H1 (cell line): ENCODE measurements at regions not wholly inside any gene's neighbourhood (a gene's known extent, or its start where the extent isn't known, plus 50 kb on each side); places are given as distances from the start of the nearest gene placed in this dataset.

ENCODE experiments used
- CTCF ChIA-PET: fragments of 300-600 bp; sonication (Branson Sonifier 250); formaldehyde crosslinking; loops from one replicate; lab custom pipeline; 2021; ENCODE audit not compliant: partially characterized antibody; lab: Charles Lee
- POLR2A ChIA-PET: fragments of 300-600 bp; sonication (Branson Sonifier 250); formaldehyde crosslinking; loops from one replicate; lab custom pipeline; 2021; ENCODE audit warnings: inconsistent platforms; ENCODE audit not compliant: partially characterized antibody; lab: Charles Lee
- DNase-seq, 2 experiments: peaks; one replicate each; pipeline versions ENCODE4 v3.0.0 to v3.0.0-alpha.2; 2010 to 2022; ENCODE audit warnings: low spot score in 2 of 2, low read depth in 1 of 2, mixed read lengths in 1 of 2
- FAIRE-seq: peaks from 2 replicates; lab custom pipeline; 2011; peaks lifted over from hg19 to GRCh38; lab: Jason Lieb, UNC
- H2AFZ ChIP-seq: 2 replicates; pipeline ENCODE4 v1.8.1; 2012; ENCODE audit warnings: low read length, inconsistent platforms
- H2AK5ac ChIP-seq: 2 replicates; pipeline ENCODE4 v1.6.1; 2013; ENCODE audit warnings: low read depth, low read length
- H2BK120ac ChIP-seq: replicated peaks from 2 replicates; pipeline ENCODE3; 2013; ENCODE audit warnings: low read depth, low read length, inconsistent platforms
- H2BK12ac ChIP-seq: 2 replicates; pipeline ENCODE4 v1.6.1; 2013; ENCODE audit warnings: low read depth, low read length
- H2BK15ac ChIP-seq: 2 replicates; pipeline ENCODE4 v1.6.1; 2013; ENCODE audit warnings: low read length
- H2BK20ac ChIP-seq: 2 replicates; pipeline ENCODE4 v1.6.1; 2013; ENCODE audit warnings: low read length
- H2BK5ac ChIP-seq: 2 replicates; pipeline ENCODE4 v1.6.1; 2013; ENCODE audit warnings: low read depth, low read length
- H3K14ac ChIP-seq: 2 replicates; pipeline ENCODE4 v1.6.1; 2013; ENCODE audit warnings: inconsistent platforms; ENCODE audit not compliant: insufficient read length
- H3K18ac ChIP-seq: 2 replicates; pipeline ENCODE4 v1.6.1; 2013; ENCODE audit warnings: low read length; ENCODE audit errors: extremely low read depth
- H3K23ac ChIP-seq: 2 replicates; pipeline ENCODE4 v1.6.1; 2013; ENCODE audit warnings: inconsistent platforms; ENCODE audit not compliant: insufficient read length
- H3K23me2 ChIP-seq: 2 replicates; pipeline ENCODE4 v1.6.1; 2013; ENCODE audit warnings: low read depth, low read length
- H3K27ac ChIP-seq: 2 replicates; pipeline ENCODE4 v1.6.1; 2011; ENCODE audit warnings: low read depth, low read length, inconsistent platforms
- H3K27me3 ChIP-seq, 4 experiments: replicated peaks in 1 of 4; 1 replicate in 1 of 4; 2 replicates in 3 of 4; pipeline versions ENCODE4 v1.6.1 to v1.8.1; 2011 to 2013; ENCODE audit warnings: low read length in 3 of 4, mild to moderate bottlenecking in 3 of 4, inconsistent platforms in 2 of 4, mixed read lengths in 2 of 4, moderate library complexity in 1 of 4; ENCODE audit not compliant: control insufficient read depth in 3 of 4, insufficient read depth in 3 of 4; ENCODE audit errors: extremely low read depth in 1 of 4
- H3K36me3 ChIP-seq, 4 experiments: 2 replicates each; pipeline versions ENCODE4 v1.6.1 to v1.8.1; 2011 to 2013; ENCODE audit warnings: mild to moderate bottlenecking in 4 of 4, low read length in 3 of 4, moderate library complexity in 2 of 4, control low read depth in 1 of 4, inconsistent platforms in 1 of 4; ENCODE audit not compliant: insufficient read depth in 4 of 4, control insufficient read depth in 2 of 4
- H3K4ac ChIP-seq: replicated peaks from 2 replicates; pipeline ENCODE3; 2013; ENCODE audit warnings: low read length, low read depth, mixed read lengths, inconsistent platforms; ENCODE audit not compliant: insufficient read length
- H3K4me1 ChIP-seq, 4 experiments: replicated peaks in 1 of 4; 1 replicate in 1 of 4; 2 replicates in 3 of 4; pipeline versions ENCODE4 v1.6.1 to v1.8.1; 2011 to 2013; ENCODE audit warnings: low read length in 3 of 4, inconsistent platforms in 2 of 4, mixed read lengths in 1 of 4; ENCODE audit not compliant: insufficient read depth in 4 of 4, control insufficient read depth in 3 of 4
- H3K4me2 ChIP-seq, 2 experiments: 2 replicates each; pipeline versions ENCODE4 v1.6.1 to v1.8.1; 2011 to 2013; ENCODE audit warnings: low read depth in 2 of 2, low read length in 2 of 2, control low read depth in 1 of 2, inconsistent platforms in 1 of 2, mild to moderate bottlenecking in 1 of 2; ENCODE audit not compliant: insufficient read depth in 1 of 2
- H3K4me3 ChIP-seq, 4 experiments: fragments of 200-600, 300-600 bp in 1 of 4; sonication (generic), shearing (Covaris generic), sonication (Bioruptor Twin) in 1 of 4; 2 replicates each; pipeline versions ENCODE4 v1.5.1 to v1.8.1; 2011 to 2016; ENCODE audit warnings: low read length in 4 of 4, low read depth in 3 of 4, control low read depth in 2 of 4, inconsistent platforms in 2 of 4, mild to moderate bottlenecking in 2 of 4, mixed read lengths in 1 of 4, moderate library complexity in 1 of 4; ENCODE audit not compliant: insufficient read depth in 2 of 4; ENCODE audit errors: extremely low read depth in 1 of 4
- H3K56ac ChIP-seq: replicated peaks from 2 replicates; pipeline ENCODE3; 2013; ENCODE audit warnings: low read depth, mild to moderate bottlenecking, mixed read lengths, low read length, inconsistent platforms; ENCODE audit not compliant: insufficient read length
- H3K79me1 ChIP-seq: 2 replicates; pipeline ENCODE4 v1.6.1; 2013; ENCODE audit warnings: low read depth, low read length, control low read depth
- H3K79me2 ChIP-seq, 2 experiments: 2 replicates each; pipeline versions ENCODE4 v1.6.1 to v1.8.1; 2012 to 2013; ENCODE audit warnings: low read length in 2 of 2, mild to moderate bottlenecking in 2 of 2, inconsistent platforms in 1 of 2; ENCODE audit not compliant: insufficient read depth in 2 of 2, control insufficient read depth in 1 of 2
- H3K9ac ChIP-seq, 4 experiments: replicated peaks in 1 of 4; 1 replicate in 1 of 4; 2 replicates in 3 of 4; pipeline versions ENCODE4 v1.6.1 to v1.8.1; 2011 to 2013; ENCODE audit warnings: low read depth in 3 of 4, low read length in 3 of 4, control low read depth in 2 of 4, mild to moderate bottlenecking in 2 of 4, moderate library complexity in 2 of 4, inconsistent platforms in 1 of 4; ENCODE audit errors: extremely low read depth in 1 of 4
- H3K9me3 ChIP-seq, 2 experiments: 2 replicates each; pipeline versions ENCODE4 v1.6.1 to v1.8.1; 2012 to 2013; ENCODE audit warnings: mild to moderate bottlenecking in 2 of 2, moderate library complexity in 2 of 2, control low read depth in 1 of 2, inconsistent platforms in 1 of 2, low read depth in 1 of 2, low read length in 1 of 2, mixed read lengths in 1 of 2; ENCODE audit not compliant: insufficient read depth in 2 of 2
- H4K20me1 ChIP-seq, 2 experiments: replicated peaks in 1 of 2; 2 replicates each; pipeline versions ENCODE3 to v1.8.1; 2011 to 2013; ENCODE audit warnings: inconsistent platforms in 2 of 2, low read length in 2 of 2, mild to moderate bottlenecking in 1 of 2; ENCODE audit not compliant: insufficient read depth in 2 of 2, control insufficient read depth in 1 of 2
- H4K5ac ChIP-seq: 2 replicates; pipeline ENCODE4 v1.6.1; 2013; ENCODE audit warnings: low read length, low read depth, mixed read lengths, inconsistent platforms; ENCODE audit not compliant: insufficient read length
- H4K8ac ChIP-seq: 2 replicates; pipeline ENCODE4 v1.8.0; 2013; ENCODE audit warnings: mild to moderate bottlenecking, moderate library complexity, low read length, inconsistent platforms; ENCODE audit not compliant: insufficient read depth; ENCODE audit errors: extremely low read depth
- H4K91ac ChIP-seq: replicated peaks from 2 replicates; pipeline ENCODE3; 2013; ENCODE audit warnings: low read length, mixed read lengths, inconsistent platforms; ENCODE audit not compliant: insufficient read length
- CREB1 ChIP-seq: IDR thresholded peaks from 2 replicates; pipeline ENCODE4 v1.6.1; 2012; ENCODE audit warnings: inconsistent platforms
- TCF12 ChIP-seq: IDR thresholded peaks from 2 replicates; pipeline ENCODE4 v1.6.1; 2011; ENCODE audit warnings: low read depth, mild to moderate bottlenecking, low read length
- WGBS, 2 experiments: shearing (Covaris generic) in 1 of 2; methylation state at CpG; one replicate each; pipeline versions ENCODE4 v1.1.6 to v1.1.7; 2013 to 2015; ENCODE audit warnings: low lambda C conversion rate in 2 of 2, mixed read lengths in 2 of 2, inconsistent platforms in 1 of 2, low coverage in 1 of 2, missing lambda C conversion rate in 1 of 2; ENCODE audit not compliant: insufficient replicate concordance in 2 of 2, insufficient coverage in 1 of 2, insufficient read length in 1 of 2; ENCODE audit errors: extremely low coverage in 1 of 2, missing lambda C conversion rate in 1 of 2; 5-methylcytosine and 5-hydroxymethylcytosine counted together

GRCh38 chr6:139708337-139709199 is 334.1 kb upstream of the CITED2 start:
- no peaks in the 10 kb centered on the region for H3K4me1 ChIP-seq
- H3K9ac ChIP-seq: no peak overlapping the region
- no peak overlapping the region for H3K27ac ChIP-seq
- H3K79me2 ChIP-seq: no peaks in the 10 kb centered on the region
- H3K79me1 ChIP-seq: no peaks in the 10 kb centered on the region
- no peak overlapping the region for H4K91ac ChIP-seq
- no peak overlapping the region for H2AK5ac ChIP-seq
- H3K56ac ChIP-seq: no peak overlapping the region
- no peak overlapping the region for H3K14ac ChIP-seq
- H2BK120ac ChIP-seq: no peak overlapping the region
- no peaks in the 10 kb centered on the region for H4K20me1 ChIP-seq
- FAIRE-seq (no peak), DNase-seq (no peak)
- H2BK15ac ChIP-seq: no peak overlapping the region
- no peak overlapping the region for H2BK20ac ChIP-seq
- no peak overlapping the region for H2AFZ ChIP-seq
- no peaks in the 10 kb centered on the region for H3K36me3 ChIP-seq
- H4K5ac ChIP-seq: no peak overlapping the region
- POLR2A ChIA-PET: no interaction called here
- no peaks in the 10 kb centered on the region for H3K27me3 ChIP-seq
- no peaks in the 10 kb centered on the region; the same call in 1 of the 2 replicates for H3K23me2 ChIP-seq
- H3K4me3 ChIP-seq: no peak overlapping the region
- WGBS, 2 experiments: 94% methylated on average over 6 of the region's 6 CpGs; no CpG with 5 or more reads in 1 of the 2 experiments
- no peak overlapping the region for H3K23ac ChIP-seq
- TF ChIP-seq CREB1 (no peak), TCF12 (no peak)
- TF ChIP-seq, all 59 proteins: peak for 0
- Histone ChIP-seq H3K18ac (no peak overlapping the region), H2BK5ac (no peak overlapping the region), H3K9me3 (no peaks in the 10 kb centered on the region), H4K8ac (no peak overlapping the region), H3K4ac (no peak overlapping the region), H3K4me2 (no peak overlapping the region), H2BK12ac (no peak overlapping the region)
- CTCF ChIA-PET: interaction anchor here (0.7 to 1.0 kb wide), 2 partner anchors 13 to 190 kb away, joined by 3 to 4 read pairs; no protein-coding TSS in a partner anchor
